Choroid plexus epithelial cell (primary cell): ENCODE measurements at regions not wholly inside any gene's neighbourhood (a gene's known extent, or its start where the extent isn't known, plus 50 kb on each side); places are given as distances from the start of the nearest gene placed in this dataset.
"Not testable (repeated sequence)": the region's sequence is repeated elsewhere in the genome, so short reads cannot be mapped to it uniquely, and the experiment has no call there.

ENCODE experiments used
- DNase-seq: peaks from one replicate; pipeline ENCODE4 v3.0.0-alpha.2; 2010; ENCODE audit warnings: low read depth
- H3K4me3 ChIP-seq: 2 replicates; pipeline ENCODE4 v1.5.1; 2011; ENCODE audit warnings: low read depth, mild to moderate bottlenecking, control low read depth, low read length, moderate library complexity
- TF ChIP-seq, protein P1 (sequence below): conservative IDR thresholded peaks from 2 replicates; pipeline ENCODE4 v1.5.1; 2011; ENCODE audit warnings: low read depth, mild to moderate bottlenecking, control low read depth, inconsistent platforms, low read length, moderate library complexity

DNA sequence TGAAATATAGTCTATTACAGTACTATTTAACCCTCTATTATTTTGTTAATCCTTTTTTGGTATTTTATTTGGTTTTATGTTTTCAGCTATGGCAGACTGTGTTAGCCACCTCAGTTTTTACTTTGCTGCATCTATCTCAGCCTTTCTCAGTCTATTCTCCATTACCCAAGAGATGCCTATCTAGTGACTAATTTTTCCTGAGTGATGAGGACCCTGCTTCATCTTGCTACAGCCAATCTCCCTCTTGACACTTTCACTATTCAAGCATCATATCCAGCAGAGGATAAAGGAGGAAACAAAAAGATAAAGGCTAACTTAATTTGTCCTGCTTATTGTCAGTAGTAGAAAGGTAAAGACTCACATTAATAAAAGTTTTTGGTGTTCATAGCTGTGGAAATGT, 141.8 kb upstream of the NECTIN3 start:
- DNase-seq, result peak; percentile 46
- no peak overlapping the region for H3K4me3 ChIP-seq
- TF ChIP-seq, protein P1, sequence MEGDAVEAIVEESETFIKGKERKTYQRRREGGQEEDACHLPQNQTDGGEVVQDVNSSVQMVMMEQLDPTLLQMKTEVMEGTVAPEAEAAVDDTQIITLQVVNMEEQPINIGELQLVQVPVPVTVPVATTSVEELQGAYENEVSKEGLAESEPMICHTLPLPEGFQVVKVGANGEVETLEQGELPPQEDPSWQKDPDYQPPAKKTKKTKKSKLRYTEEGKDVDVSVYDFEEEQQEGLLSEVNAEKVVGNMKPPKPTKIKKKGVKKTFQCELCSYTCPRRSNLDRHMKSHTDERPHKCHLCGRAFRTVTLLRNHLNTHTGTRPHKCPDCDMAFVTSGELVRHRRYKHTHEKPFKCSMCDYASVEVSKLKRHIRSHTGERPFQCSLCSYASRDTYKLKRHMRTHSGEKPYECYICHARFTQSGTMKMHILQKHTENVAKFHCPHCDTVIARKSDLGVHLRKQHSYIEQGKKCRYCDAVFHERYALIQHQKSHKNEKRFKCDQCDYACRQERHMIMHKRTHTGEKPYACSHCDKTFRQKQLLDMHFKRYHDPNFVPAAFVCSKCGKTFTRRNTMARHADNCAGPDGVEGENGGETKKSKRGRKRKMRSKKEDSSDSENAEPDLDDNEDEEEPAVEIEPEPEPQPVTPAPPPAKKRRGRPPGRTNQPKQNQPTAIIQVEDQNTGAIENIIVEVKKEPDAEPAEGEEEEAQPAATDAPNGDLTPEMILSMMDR, result no peak

DNA sequence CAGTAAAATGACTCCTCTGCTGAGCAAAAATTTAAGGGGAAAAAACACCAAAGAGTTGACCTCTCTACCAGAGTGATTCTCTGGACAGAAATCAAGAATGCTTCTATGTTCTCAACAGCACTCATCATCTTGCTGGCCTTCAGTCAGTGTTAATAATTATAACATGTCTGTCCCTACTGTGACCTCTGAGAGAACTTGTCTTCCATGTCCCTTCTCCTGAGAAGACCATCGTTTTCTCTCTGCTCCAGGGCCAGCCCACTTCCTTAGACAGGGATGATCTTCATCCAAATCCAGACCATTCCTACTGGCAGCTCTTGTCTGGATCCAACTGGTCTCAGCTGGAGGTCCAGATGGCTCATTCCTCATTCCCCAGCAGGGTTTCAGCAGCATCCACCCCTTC, 139.0 kb upstream of the NECTIN3 start:
- peak; percentile 71 for DNase-seq
- H3K4me3 ChIP-seq, result no peak overlapping the region
- TF ChIP-seq, protein P1, result no peak

DNA sequence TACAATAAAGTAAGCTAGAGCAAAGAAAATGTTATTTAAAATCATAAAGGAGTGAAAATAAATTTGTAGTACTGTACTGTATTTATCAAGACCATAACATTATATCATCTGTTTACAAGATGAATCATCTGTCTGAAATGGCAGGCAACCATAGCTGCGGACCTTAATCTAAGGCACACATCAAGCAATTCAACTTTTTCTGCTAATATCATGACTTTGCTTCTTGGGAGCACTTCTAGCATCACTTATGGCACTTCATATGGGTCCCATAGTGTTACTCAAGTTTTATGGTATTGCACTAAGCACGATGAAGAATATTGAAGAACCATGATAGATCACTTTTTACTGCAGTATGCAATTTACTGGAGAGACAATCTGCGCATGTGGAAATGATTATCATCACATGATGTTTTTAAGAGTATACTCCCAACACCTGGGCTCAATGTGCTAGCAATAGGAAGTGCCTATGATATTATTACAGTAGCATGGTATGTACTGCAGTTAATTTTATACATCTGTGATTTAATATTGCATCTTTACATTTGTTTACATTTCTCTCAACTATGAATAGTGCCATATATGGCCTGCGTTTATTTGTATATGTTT, 137.7 kb upstream of the NECTIN3 start:
- TF ChIP-seq, protein P1, result no peak
- DNase-seq, result peak; percentile 62
- H3K4me3 ChIP-seq, result no peak overlapping the region

DNA sequence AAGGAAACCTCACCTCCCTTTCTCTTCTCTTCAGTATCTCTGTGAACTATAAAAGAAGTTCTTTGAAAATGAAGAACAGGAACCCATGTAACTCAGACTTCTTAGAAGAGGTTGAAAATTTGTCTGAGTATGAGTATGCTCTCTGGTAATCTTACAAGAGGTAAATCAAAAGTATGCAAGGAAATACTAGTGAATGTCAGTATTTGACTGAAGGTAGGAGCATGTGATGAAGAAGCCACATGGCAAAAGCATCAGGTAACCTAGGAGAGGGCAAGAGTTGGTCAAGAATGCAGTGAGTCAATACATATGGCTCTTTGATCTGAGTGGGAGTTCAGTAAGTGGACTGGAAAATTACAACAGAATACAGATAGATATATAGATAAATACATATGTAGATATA, 133.0 kb upstream of the NECTIN3 start:
- TF ChIP-seq, protein P1, result no peak
- DNase-seq, result peak; percentile 47

DNA sequence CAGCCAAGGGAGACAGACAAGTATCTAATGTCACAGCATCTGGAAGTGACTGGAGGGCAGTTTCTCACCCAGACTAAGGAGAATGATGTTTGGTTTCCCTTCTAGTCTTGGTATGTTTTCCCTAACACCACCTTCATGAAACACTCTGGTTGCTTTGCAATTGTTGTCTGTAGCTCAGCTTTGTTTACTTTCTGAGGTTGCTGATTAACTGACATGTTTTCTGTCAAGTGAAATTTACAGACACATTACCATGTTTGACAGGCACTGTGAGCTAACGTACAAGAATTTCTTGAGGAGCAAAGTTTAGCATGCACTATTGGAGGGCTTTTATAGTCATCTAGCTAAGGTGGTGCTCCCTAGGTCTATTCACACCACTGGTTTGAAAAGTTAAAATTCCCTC, 131.6 kb upstream of the NECTIN3 start:
- no peak overlapping the region for H3K4me3 ChIP-seq
- TF ChIP-seq, protein P1, result no peak
- DNase-seq, result no peak

More for the DNA sequence above, 133.0 kb upstream of the NECTIN3 start:
- H3K4me3 ChIP-seq, result no peak overlapping the region

DNA sequence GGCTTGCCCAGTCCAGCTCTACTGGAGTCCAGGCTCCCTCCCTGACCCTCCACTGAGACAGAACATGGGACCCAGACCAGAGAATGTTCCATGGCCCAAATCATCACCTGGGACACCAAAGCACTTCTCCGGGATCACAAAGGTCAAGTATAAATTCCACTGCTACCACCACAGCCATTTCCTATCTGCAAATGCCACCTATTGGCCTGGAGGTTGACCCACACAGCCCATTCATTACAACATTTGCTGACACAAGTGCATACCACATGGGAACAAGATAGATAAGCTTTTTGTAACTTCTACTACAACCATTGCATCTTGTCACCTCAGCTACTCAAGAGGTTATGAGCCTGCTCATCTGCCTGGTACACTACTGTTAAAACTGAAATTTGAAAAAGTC, 126.8 kb upstream of the NECTIN3 start:
- no peak overlapping the region for H3K4me3 ChIP-seq
- DNase-seq, result no peak
- TF ChIP-seq, protein P1, result no peak

DNA sequence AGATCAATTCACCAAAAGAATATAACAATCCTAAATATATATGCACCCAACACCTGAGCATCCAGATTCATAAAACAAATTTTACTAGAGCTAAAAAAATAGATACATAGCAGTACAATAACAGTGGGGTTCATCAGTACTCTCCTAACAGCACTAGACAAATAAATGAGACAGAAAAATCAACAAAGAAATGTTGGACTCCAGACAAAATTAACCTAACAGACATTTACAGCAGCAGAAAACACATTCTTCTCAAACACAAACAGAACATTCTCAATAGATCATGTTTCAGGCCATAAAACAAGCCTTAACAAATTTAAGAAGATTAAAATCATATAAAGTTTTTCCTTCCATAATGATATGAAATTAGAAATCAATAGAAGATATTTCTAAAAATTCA, 124.8 kb upstream of the NECTIN3 start:
- peak; percentile 16 for DNase-seq
- TF ChIP-seq, protein P1, result no peak
- no peak overlapping the region for H3K4me3 ChIP-seq

DNA sequence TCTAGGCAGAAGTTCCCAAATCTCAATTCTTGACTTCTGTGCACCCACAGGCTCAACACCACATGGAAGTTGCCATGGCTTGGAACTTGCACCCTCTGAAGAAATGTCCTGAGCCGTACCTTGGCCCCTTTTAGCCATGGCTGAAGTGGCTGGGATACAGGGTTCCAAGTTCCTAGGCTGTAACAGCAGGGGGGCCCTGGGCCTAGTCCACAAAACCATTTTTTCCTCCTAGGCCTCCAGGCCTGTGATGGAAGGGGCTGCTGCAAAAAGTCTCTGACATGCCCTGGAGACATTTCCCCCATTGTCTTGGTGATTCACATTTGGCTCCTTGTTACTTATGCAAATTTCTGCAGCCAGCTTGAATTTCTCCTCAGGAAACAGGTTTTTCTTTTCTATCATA, 122.4 kb upstream of the NECTIN3 start:
- not testable (repeated sequence) for DNase-seq

More for the DNA sequence above, 122.4 kb upstream of the NECTIN3 start:
- H3K4me3 ChIP-seq, result not testable (repeated sequence)
